HepG2 (cell line): ENCODE measurements at regions not wholly inside any gene's neighbourhood (a gene's known extent, or its start where the extent isn't known, plus 50 kb on each side); places are given as distances from the start of the nearest gene placed in this dataset.

Experiments used
- ATAC-seq: fragments of 200-7000 bp; cut with Tn5 transposase; 3 replicates; pipeline ENCODE4 v1.9.1; 2020; ENCODE audit warnings: mild to moderate bottlenecking, moderate library complexity
- BruUV-seq: library from RNA; stranded (reverse); fragments of 400-500 nt; replicated peaks from 2 replicates; lab custom pipeline; 2021; lab: Mats Ljungman, UMichigan
- CTCF ChIA-PET: fragments of 300-600 bp; formaldehyde crosslinking; extraction: SDS; loops from one replicate; lab custom pipeline; 2021; ENCODE audit warnings: low total read pairs, inconsistent platforms, low intra/inter-chr PET ratio; lab: Yijun Ruan, JAX
- POLR2A ChIA-PET: fragments of 350-600 bp; sonication (Branson Sonifier 250); formaldehyde crosslinking; loops from one replicate; lab custom pipeline; 2020; ENCODE audit warnings: antibody characterized with exemption, inconsistent platforms; lab: Yijun Ruan, JAX
- DNase-seq: peaks from one replicate; pipeline ENCODE4 v3.0.0-alpha.2; 2015; ENCODE audit warnings: low spot score
- FAIRE-seq: peaks from 3 replicates; lab custom pipeline; 2011; peaks lifted over from hg19 to GRCh38; lab: Jason Lieb, UNC
- H2AFZ ChIP-seq: one replicate; pipeline ENCODE4 v1.6.1; 2011; ENCODE audit warnings: low read length, inconsistent platforms
- H3K27ac ChIP-seq: fragments of 300-600 bp; 3 replicates; pipeline ENCODE4 v1.8.0; 2011; ENCODE audit warnings: mixed run types, mild to moderate bottlenecking, mixed read lengths, low read length, inconsistent platforms; ENCODE audit not compliant: insufficient read depth; ENCODE audit errors: extremely low read length
- H3K27me3 ChIP-seq, 2 experiments: fragments of 200-600 bp in 1 of 2; 2 replicates in 1 of 2; 3 replicates in 1 of 2; pipeline versions ENCODE4 v1.6.0 to v1.8.0; 2011; ENCODE audit warnings: low read length in 2 of 2, mild to moderate bottlenecking in 2 of 2, moderate library complexity in 2 of 2, inconsistent platforms in 1 of 2; ENCODE audit not compliant: insufficient read depth in 2 of 2, control insufficient read depth in 1 of 2
- H3K36me3 ChIP-seq, 2 experiments: fragments of 200-600 bp in 1 of 2; replicated peaks in 1 of 2; 2 replicates in 1 of 2; 3 replicates in 1 of 2; pipeline versions ENCODE4 v1.5.1 to v1.8.0; 2011; ENCODE audit warnings: low read length in 2 of 2, inconsistent platforms in 1 of 2; ENCODE audit not compliant: insufficient read depth in 2 of 2, control insufficient read depth in 1 of 2
- H3K4me1 ChIP-seq: 2 replicates; pipeline ENCODE4 v1.5.1; 2012; ENCODE audit warnings: low read length, inconsistent platforms; ENCODE audit not compliant: insufficient read depth
- H3K4me2 ChIP-seq: 2 replicates; pipeline ENCODE4 v1.6.0; 2011; ENCODE audit warnings: low read depth, low read length, inconsistent platforms
- H3K4me3 ChIP-seq, 3 experiments: fragments of 200-600 bp in 1 of 3; sonication (generic), shearing (Covaris generic) in 1 of 3; replicated peaks in 1 of 3; 2 replicates each; pipeline ENCODE4 v1.5.1; 2011 to 2016; ENCODE audit warnings: low read length in 3 of 3, inconsistent platforms in 2 of 3, low read depth in 2 of 3, mild to moderate bottlenecking in 2 of 3, control low read depth in 1 of 3, mixed read lengths in 1 of 3; ENCODE audit not compliant: insufficient read depth in 1 of 3
- H3K79me2 ChIP-seq: one replicate; pipeline ENCODE4 v1.6.1; 2011; ENCODE audit warnings: low read length, inconsistent platforms; ENCODE audit not compliant: insufficient read depth
- H3K9ac ChIP-seq: 2 replicates; pipeline ENCODE4 v1.6.0; 2011; ENCODE audit warnings: mild to moderate bottlenecking, low read depth, low read length, inconsistent platforms; ENCODE audit not compliant: insufficient read depth
- H3K9me3 ChIP-seq: 2 replicates; pipeline ENCODE4 v1.5.1; 2012; ENCODE audit warnings: mild to moderate bottlenecking, low read length
- H4K20me1 ChIP-seq: 2 replicates; pipeline ENCODE4 v1.6.0; 2011; ENCODE audit warnings: inconsistent platforms, mild to moderate bottlenecking, low read length, moderate library complexity; ENCODE audit not compliant: insufficient read depth
- CEBPZ ChIP-seq: IDR thresholded peaks from 2 replicates; pipeline ENCODE4 v1.6.1; 2012; ENCODE audit warnings: low read length, improper control_type of control experiment
- DPF2 ChIP-seq: sonication (generic); formaldehyde crosslinking; IDR thresholded peaks from 2 replicates; pipeline ENCODE4 v1.4.0; 2020; ENCODE audit warnings: mild to moderate bottlenecking, low read depth, missing genetic modification reagents, borderline replicate concordance
- IKZF5 ChIP-seq: IDR thresholded peaks from 2 replicates; pipeline ENCODE4 v1.6.1; 2018; ENCODE audit warnings: missing genetic modification reagents, mild to moderate bottlenecking, missing compliant biosample characterization
- JARID2 ChIP-seq: sonication (generic); formaldehyde crosslinking; IDR thresholded peaks from 2 replicates; pipeline ENCODE4 v1.8.1; 2023; ENCODE audit warnings: missing genetic modification reagents, inconsistent platforms; ENCODE audit not compliant: insufficient replicate concordance
- MAFK ChIP-seq, 2 experiments: IDR thresholded peaks in 1 of 2; conservative IDR thresholded peaks in 1 of 2; 2 replicates each; pipeline ENCODE4 v1.6.1; 2011; ENCODE audit warnings: improper control_type of control experiment in 2 of 2, low read length in 2 of 2
- MLXIP ChIP-seq: sonication (generic); formaldehyde crosslinking; IDR thresholded peaks from 2 replicates; pipeline ENCODE4 v1.9.0; 2021; ENCODE audit warnings: missing genetic modification reagents, borderline replicate concordance
- MYC ChIP-seq: sonication (generic); formaldehyde crosslinking; IDR thresholded peaks from 2 replicates; pipeline ENCODE4 v1.9.0; 2021; ENCODE audit warnings: missing genetic modification reagents, borderline replicate concordance
- NFIC ChIP-seq: IDR thresholded peaks from 2 replicates; pipeline ENCODE4 v1.6.1; 2012; ENCODE audit warnings: mild to moderate bottlenecking, low read length, inconsistent platforms
- TAF15 ChIP-seq: fragments of 200-400 bp; formaldehyde crosslinking; IDR thresholded peaks from one replicate; pipeline ENCODE4 v1.6.1; 2018; ENCODE audit warnings: mild to moderate bottlenecking, low read depth, low read length; ENCODE audit not compliant: poor library complexity, severe bottlenecking
- ZNF792 ChIP-seq: IDR thresholded peaks from 2 replicates; pipeline ENCODE4 v1.6.1; 2016
- WGBS: methylation state at CpG from one replicate; pipeline ENCODE4 v1.1.6; 2017; ENCODE audit warnings: low lambda C conversion rate; 5-methylcytosine and 5-hydroxymethylcytosine counted together
- in situ Hi-C: cut with HindIII; loops from 2 replicates; pipeline ENCODE4 v1.10.0; 2017; ENCODE audit warnings: low pct_unique_long_range_greater_than_20kb; ENCODE audit not compliant: extremely low pct_ligation_motif_present
- intact Hi-C: fragments of 100-400 bp; cut with micrococcal nuclease; formaldehyde crosslinking; loops from one replicate; pipeline ENCODE4 v1.10.0; 2022; ENCODE audit not compliant: unreplicated experiment

- no peak overlapping the region for H3K4me2 ChIP-seq
- intact Hi-C loops = no loop called here
- no peaks in the 10 kb centered on the region for H3K36me3 ChIP-seq
- in situ Hi-C loops = no loop called here
- no peak overlapping the region for H2AFZ ChIP-seq
- no peaks in the 10 kb centered on the region for H3K79me2 ChIP-seq
- FAIRE-seq (no peak), ATAC-seq (no peak), DNase-seq (no peak)
- no TSS peak for BruUV-seq
- no peak overlapping the region for H3K27ac ChIP-seq
- H3K4me1 ChIP-seq = no peaks in the 10 kb centered on the region
- no peak overlapping the region for H3K9ac ChIP-seq
- no peak overlapping the region for H3K4me3 ChIP-seq
- no peaks in the 10 kb centered on the region for H3K9me3 ChIP-seq
- WGBS = 0% methylated on average over 4 of the region's 4 CpGs
- no peaks in the 10 kb centered on the region for H4K20me1 ChIP-seq
- no peak for TF ChIP-seq ZNF792 (CRISPR knock-in tag)
- TF ChIP-seq MAFK (conservative IDR thresholded peaks at IDR 0.05 in 1 of 2, IDR thresholded peaks at IDR 0.05 in 1 of 2; ENCODE audit: low read length in 2 of 2) = peak in 1 of 2 experiments; percentile 17; a peak in 1 of 4 replicates
- ChIA-PET POLR2A (no interaction called here), CTCF (no interaction called here)
- no peaks in the 10 kb centered on the region for H3K27me3 ChIP-seq
These were observed 75.1 kb upstream of the SLC7A11 start for GRCh38 chr4:138317175-138317748.

GRCh38 chr4:138312536-138312911 is 70.4 kb upstream of the SLC7A11 start:
- in situ Hi-C loops (no loop called here), intact Hi-C loops (no loop called here)
- TF ChIP-seq JARID2 (CRISPR knock-in tag) = no peak
- no peak for TF ChIP-seq MLXIP (CRISPR knock-in tag)
- TF ChIP-seq IKZF5 (CRISPR knock-in tag) = no peak
- TF ChIP-seq MYC (CRISPR knock-in tag) = no peak
- no peak for TF ChIP-seq DPF2
- TF ChIP-seq TAF15 = no peak
- no peak for TF ChIP-seq CEBPZ
- TF ChIP-seq NFIC = no peak
- Histone ChIP-seq H3K79me2 (no peaks in the 10 kb centered on the region), H3K27me3 (no peaks in the 10 kb centered on the region), H3K9ac (no peak overlapping the region), H3K27ac (no peak overlapping the region), H3K4me3 (no peak overlapping the region), H3K4me2 (no peak overlapping the region), H3K4me1 (no peaks in the 10 kb centered on the region), H2AFZ (no peak overlapping the region), H4K20me1 (no peaks in the 10 kb centered on the region), H3K36me3 (no peaks in the 10 kb centered on the region), H3K9me3 (no peaks in the 10 kb centered on the region)
- 91% methylated on average over 1 of the region's 1 CpG for WGBS
- ATAC-seq = no peak
- no peak for FAIRE-seq
- CTCF ChIA-PET = no interaction called here
- no TSS peak for BruUV-seq
- POLR2A ChIA-PET = no interaction called here
- no peak for DNase-seq
